ENCODE measurements at regions not wholly inside any gene's neighbourhood (a gene's known extent, or its start where the extent isn't known, plus 50 kb on each side); places are given as distances from the start of the nearest gene placed in this dataset.

DNA sequence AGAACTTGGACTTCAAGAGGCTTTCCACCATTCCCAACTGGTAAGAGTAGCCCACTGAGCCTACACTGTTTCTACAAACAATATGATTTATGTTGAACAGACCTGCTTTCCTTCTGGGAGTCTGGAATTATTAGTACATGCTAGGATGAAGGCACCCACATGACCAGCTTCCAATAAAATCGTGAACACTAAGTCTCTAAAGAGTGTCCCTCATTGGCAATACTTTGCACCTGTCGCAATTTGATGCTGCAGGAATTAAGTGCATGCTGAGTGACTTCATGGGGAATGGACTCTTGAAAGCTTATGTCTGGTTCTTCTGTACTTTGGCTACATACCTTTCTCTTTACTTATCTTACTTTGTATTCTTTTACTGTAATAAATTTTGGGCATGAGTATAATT, 305.2 kb upstream of the GHITM start:
- no peak for TF ChIP-seq POLR2A (IDR thresholded peaks at IDR 0.05)
- TF ChIP-seq, protein P1, sequence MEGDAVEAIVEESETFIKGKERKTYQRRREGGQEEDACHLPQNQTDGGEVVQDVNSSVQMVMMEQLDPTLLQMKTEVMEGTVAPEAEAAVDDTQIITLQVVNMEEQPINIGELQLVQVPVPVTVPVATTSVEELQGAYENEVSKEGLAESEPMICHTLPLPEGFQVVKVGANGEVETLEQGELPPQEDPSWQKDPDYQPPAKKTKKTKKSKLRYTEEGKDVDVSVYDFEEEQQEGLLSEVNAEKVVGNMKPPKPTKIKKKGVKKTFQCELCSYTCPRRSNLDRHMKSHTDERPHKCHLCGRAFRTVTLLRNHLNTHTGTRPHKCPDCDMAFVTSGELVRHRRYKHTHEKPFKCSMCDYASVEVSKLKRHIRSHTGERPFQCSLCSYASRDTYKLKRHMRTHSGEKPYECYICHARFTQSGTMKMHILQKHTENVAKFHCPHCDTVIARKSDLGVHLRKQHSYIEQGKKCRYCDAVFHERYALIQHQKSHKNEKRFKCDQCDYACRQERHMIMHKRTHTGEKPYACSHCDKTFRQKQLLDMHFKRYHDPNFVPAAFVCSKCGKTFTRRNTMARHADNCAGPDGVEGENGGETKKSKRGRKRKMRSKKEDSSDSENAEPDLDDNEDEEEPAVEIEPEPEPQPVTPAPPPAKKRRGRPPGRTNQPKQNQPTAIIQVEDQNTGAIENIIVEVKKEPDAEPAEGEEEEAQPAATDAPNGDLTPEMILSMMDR (IDR thresholded peaks at IDR 0.05), result no peak
